RWPE1 (cell line): ENCODE measurements at regions not wholly inside any gene's neighbourhood (a gene's known extent, or its start where the extent isn't known, plus 50 kb on each side); places are given as distances from the start of the nearest gene placed in this dataset.

Experiments
- CTCF ChIA-PET: fragments of 350-600 bp; sonication (Branson Sonifier 250); formaldehyde crosslinking; extraction: SDS; loops from one replicate; lab custom pipeline; 2021; lab: Yijun Ruan, JAX
- POLR2A ChIA-PET: fragments of 400-600 bp; formaldehyde crosslinking; extraction: SDS; loops from one replicate; lab custom pipeline; 2020; ENCODE audit warnings: antibody characterized with exemption; ENCODE audit not compliant: low non-redundant PET; lab: Yijun Ruan, JAX
- DNase-seq: peaks from one replicate; pipeline ENCODE4 v3.0.0; 2012; ENCODE audit warnings: low spot score
- H3K27ac ChIP-seq: fragments of 450-650 bp; 2 replicates; pipeline ENCODE4 v1.5.1; 2017
- CTCF ChIP-seq: fragments of 450-650 bp; conservative IDR thresholded peaks from 2 replicates; pipeline ENCODE4 v1.5.1; 2017; ENCODE audit warnings: low read depth, mild to moderate bottlenecking

- CTCF ChIA-PET: interaction anchor here (0.5 to 0.9 kb wide), 2 partner anchors 10 to 102 kb away, joined by 5 read pairs; no protein-coding TSS in a partner anchor
- peak; percentile 1 for DNase-seq
- peak; percentile 37; the same call in 1 of the 2 replicates for TF ChIP-seq CTCF
- POLR2A ChIA-PET: no interaction called here
- no peak overlapping the region for H3K27ac ChIP-seq
Measured at GRCh38 chr4:143773998-143774895, 73.8 kb upstream of the FREM3 start.

GRCh38 chr4:143771269-143771668 lies 70.8 kb upstream of the FREM3 start:
- POLR2A ChIA-PET: no interaction called here
- H3K27ac ChIP-seq: no peak overlapping the region
- DNase-seq: no peak

GRCh38 chr4:143768007-143768591 lies 67.6 kb upstream of the FREM3 start:
- CTCF ChIA-PET: no interaction called here
- no peak for DNase-seq
- no peak overlapping the region for H3K27ac ChIP-seq
- POLR2A ChIA-PET: no interaction called here
- TF ChIP-seq CTCF: no peak

More at GRCh38 chr4:143771269-143771668, 70.8 kb upstream of the FREM3 start:
- CTCF ChIA-PET: no interaction called here
- no peak for TF ChIP-seq CTCF

GRCh38 chr4:143763587-143763986 lies 63.1 kb upstream of the FREM3 start:
- POLR2A ChIA-PET: no interaction called here
- CTCF ChIA-PET: no interaction called here
- no peak overlapping the region for H3K27ac ChIP-seq
- TF ChIP-seq CTCF: no peak
- no peak for DNase-seq

GRCh38 chr4:143762511-143762910 lies 62.0 kb upstream of the FREM3 start:
- no peak overlapping the region for H3K27ac ChIP-seq
- no peak for DNase-seq
- POLR2A ChIA-PET: no interaction called here
- CTCF ChIA-PET: no interaction called here
- TF ChIP-seq CTCF: no peak
